HG02678 (cell line): ENCODE measurements at regions not wholly inside any gene's neighbourhood (a gene's known extent, or its start where the extent isn't known, plus 50 kb on each side); places are given as distances from the start of the nearest gene placed in this dataset.

Experiments
- ATAC-seq: cut with Tn5 transposase; IDR thresholded peaks from one replicate; pipeline ENCODE4 v1.9.1; 2021; ENCODE audit warnings: mild to moderate bottlenecking, moderate library complexity; ENCODE audit not compliant: unreplicated experiment

DNA sequence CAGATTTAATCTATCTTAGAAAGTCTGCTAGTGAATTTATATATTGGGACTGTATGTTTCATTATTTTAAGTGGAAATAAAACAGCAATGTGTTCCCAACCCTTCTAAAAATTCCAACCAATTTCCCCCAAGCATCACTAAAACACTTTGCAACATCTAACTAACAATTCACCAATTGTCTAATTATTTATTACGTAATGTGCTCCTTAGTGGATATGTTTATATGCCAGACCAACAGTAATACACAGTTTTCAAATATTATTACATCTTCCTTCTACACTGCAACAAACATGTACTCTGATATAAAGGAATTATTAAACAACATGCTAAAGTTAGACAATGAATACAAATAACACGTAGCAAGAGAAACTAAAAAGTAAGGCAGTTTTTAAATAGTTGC lies 262.6 kb upstream of the THBS1 start:
- ATAC-seq = no peak

DNA sequence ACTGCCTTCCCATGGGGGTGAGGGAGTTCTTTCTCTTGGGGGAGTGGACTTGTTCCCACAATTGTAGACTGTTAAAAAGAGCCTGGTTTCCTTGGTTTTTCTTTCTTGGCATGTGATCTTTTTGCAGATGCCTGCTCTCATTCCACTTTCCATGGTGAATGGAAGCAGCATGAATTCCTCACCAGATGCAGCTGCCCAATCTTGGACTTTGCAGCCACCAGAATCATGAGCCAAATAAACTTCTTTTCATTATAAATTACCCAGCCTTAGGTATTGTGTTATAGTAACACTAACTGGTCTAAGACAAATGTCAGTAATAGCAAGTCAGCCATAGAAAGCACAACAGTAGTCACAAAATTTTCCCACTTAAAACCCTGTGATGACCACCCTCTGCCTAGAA lies 260.5 kb upstream of the THBS1 start:
- ATAC-seq = no peak

DNA sequence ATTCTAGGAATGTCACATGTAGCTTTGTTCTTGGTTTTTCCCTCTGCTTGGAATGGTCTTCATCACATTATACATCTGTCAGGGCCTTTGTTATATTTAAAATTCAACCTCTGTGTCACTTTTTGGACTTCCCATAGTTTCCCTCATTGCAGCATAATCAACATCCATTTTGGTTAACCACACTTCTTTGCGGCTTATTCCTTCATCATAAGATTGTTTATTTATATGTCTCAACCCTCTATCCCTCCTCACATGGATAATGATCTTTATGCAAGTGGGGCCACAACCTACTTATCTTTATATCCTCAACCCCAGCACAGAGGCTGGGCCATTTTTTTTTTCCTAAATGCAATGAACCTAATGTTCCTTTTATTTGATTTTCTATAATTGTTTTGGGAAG lies 260.0 kb upstream of the THBS1 start:
- no peak for ATAC-seq

DNA sequence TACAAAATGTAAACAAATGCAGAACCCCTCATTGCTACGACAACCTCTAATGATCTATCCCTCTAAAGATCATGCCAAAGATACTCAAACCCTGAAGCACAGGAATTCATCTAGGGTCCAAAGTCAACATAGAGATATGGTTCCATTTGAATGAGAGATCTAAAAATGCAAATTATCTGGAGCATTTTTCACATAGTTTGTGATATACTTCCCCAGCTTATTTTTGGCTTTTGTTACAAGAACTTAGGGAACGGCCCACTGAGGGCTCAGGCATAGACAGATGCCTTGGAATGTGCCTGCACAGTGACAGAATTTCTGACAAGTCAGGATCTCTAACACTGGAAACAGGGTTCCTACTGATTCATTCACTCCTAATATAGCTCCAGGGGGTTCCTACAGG lies 258.9 kb upstream of the THBS1 start:
- ATAC-seq = no peak

DNA sequence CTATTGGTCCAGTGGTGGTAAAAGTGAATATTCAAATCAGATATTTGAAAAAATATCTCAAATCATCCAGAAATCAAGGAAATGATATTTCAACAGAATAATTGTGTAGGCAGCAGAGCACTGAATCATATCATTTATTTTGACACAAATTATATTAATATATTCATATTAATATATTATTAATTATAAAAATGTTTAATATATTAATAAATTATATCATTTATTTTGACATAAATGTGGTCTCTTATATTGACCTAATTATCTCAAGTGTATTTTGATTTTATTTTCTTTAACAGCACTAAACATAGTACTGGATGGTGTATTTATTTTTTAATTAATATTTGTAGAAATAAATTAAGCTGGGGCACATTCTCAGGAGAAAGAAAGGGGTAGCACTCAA lies 257.7 kb upstream of the THBS1 start:
- ATAC-seq = no peak

DNA sequence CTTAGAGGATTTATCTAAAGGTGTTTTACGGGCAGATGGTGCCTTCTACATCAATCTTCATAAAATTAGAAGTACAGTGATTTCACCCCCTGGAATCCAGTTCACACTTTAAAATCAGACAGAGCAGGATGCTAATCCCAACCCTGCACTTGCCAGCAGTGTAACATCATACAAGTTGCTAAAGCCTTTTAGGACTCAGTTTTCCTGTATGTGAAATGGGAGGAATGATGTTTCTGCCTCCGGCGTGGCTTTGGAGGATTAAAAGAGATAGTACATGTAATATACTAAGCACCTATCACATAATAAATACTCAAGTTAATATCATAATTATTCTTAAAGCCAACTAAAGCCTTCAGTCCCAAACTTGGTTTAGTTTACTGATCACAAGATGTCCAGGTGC lies 257.2 kb upstream of the THBS1 start:
- ATAC-seq = no peak

DNA sequence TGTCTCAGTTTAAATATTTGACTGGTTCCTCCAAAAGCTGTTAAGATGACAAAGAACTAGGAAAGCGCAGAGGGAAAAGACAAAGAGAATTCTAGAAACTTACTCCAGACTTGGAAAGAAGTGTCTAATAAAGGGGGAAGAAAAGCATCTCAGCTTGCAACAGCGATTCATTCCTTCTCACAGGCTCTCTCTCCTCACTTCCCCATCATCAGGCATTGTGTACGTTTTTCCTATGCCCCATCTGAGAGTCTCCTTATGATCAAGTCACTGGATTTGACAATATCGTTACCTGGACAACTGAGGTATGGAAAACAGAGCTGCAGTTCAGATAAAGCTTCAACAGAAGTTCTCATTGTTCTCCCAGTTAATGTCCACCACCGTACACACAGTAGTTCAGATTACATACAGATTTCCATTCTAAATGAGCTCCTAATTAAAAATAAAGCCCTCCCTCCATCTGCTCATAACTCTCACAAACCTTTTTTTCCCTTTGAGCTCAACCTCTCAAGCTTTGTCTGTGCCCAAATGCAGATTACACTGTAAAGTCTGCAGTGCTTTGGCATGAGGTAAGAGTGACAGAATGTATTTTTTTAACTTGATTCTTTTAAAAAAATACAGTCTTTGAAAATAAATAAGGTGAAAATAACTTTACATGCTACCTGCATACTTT lies 254.4 kb upstream of the THBS1 start:
- ATAC-seq = no peak

DNA sequence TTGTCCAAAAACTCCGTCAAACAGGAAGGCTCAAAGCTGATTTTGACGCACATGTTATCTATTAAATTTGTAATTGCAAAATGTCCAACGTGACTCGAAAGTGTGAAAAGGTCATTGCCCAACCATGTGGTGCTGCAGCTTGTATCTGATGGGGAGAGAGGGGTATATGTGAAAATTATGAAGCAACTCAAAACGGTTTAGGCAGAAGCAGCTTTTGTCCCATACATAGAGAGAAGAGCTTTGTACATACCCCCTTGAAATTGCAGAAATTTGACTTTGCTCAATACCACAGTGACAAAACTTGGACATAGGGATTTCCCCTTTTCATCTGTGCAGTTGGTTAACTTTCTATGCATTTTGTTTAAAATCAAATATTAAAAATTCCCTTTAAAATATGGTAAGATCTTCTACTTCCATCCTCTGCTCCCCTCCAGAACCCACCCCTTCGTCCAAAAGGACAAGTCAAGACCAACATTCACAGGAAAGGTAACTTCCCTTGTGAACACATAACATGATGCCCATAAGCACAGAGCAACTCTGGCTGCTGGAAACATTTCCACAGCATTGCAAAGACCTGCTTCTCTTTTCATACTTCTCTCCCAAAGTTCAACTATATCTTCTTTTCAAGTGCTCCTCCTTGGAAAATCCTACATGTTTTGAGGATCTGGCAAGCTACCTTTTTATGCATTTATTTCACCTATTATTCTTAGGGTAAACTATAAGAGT lies 253.7 kb upstream of the THBS1 start:
- no peak for ATAC-seq

DNA sequence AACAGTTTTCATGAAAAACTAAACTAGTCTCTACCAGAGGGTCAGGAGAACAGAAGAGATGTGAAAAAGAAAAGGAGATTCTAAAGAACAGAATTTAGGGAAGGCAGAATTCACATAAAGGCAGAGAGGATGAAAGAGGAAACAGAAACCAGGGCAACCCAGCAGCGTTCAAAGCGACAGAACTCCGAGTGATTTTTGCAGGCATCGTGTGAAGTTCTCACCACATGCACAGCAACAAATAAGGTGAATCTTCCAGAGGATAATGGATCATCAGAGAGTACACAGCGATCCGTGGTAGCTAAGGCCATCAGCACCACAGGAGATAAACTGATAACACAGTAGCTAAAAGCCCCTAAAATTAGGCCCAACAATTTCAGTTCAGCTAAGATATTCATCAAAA lies 250.8 kb upstream of the THBS1 start:
- no peak for ATAC-seq

DNA sequence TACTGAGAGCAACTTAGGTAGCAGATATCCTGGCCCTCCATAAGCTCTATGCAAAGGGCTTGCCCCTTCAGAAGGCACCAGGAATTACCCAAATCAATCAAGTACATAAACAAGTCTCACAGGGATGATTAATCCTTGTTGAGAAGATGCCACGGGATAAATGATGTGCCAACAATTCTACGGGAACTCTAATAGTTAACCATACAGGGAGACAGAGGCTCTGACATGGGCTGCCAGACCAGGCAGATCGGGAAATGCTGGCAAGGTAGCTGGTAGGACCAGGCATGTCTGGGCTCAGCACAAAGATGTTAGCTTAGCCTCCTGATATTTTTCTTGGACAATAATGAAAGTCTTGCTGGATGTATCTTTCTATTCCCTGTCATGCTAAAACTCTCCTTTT lies 249.3 kb upstream of the THBS1 start:
- no peak for ATAC-seq

DNA sequence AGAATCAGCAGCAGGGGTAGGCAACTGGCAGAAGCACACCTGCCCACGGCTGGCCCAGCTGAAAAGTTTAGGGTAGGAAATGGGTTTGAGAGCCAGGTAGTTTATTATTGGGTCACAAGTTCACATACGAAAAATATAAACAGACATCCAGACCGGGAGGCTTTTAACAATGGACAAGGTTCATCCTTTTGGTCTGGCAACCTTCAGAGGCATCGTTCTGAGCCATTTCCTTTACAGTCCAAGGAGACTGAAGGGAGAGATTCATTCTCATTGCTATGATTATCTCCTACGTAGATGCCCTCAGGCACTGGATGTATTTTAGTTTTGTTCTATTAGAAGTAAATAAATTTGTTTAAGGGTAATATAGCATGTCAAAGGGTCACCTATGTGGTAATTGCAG lies 248.0 kb upstream of the THBS1 start:
- no peak for ATAC-seq

DNA sequence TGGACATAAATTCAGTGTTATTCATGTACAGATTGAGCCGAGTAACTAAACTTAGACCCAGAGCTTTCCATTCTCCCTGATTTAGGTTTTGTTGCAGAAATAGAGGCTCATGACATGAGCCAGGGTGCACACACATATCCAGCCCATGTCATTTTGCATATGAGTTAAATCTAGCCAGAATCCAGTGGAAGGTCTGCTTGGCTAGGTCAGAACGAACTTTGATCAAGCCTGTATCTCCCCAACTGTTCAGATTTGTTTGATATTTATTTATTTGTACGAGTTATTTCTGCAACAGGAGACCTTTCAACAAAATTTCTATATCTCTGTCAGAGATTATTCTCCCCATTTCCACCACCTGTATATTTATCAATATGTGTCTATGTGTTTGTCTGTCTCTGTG lies 247.5 kb upstream of the THBS1 start:
- ATAC-seq = no peak

DNA sequence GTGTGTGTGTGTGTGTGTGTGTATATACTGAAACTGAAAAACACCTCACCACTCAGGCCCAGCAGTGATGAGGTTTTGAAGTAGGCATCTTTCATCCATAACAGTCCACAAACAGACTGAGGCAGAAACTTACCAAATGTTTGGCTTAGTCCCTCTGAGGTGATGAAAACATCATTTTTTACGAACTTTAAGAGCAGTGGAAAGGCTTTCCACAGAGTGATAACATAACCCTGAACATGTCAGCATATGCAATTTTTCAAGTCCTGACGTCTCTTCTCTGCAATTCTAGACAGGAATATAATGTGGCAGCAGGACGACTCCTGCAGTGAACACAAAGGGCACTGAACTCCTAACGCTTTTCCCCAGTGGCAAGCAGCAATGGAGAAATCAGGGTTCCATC lies 247.0 kb upstream of the THBS1 start:
- ATAC-seq = no peak

DNA sequence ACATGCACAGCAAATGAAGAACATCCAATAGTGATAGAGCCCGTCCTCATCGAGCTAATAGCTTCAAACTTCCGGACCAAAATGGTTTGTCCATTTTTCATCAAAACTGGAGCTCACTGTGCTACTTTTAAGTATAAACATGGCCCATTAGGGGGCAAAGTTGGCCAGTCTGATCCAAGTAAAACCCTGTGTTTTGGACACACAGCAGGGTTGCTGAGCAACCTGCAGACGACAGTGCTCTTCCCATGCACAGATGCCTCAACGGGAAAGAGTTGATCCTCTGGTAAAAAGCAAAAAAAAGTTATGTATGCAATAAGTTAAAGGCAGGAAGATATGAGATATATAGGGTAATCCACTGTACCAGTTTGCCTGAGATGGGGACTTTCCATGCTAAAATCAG lies 244.0 kb upstream of the THBS1 start:
- ATAC-seq = no peak

DNA sequence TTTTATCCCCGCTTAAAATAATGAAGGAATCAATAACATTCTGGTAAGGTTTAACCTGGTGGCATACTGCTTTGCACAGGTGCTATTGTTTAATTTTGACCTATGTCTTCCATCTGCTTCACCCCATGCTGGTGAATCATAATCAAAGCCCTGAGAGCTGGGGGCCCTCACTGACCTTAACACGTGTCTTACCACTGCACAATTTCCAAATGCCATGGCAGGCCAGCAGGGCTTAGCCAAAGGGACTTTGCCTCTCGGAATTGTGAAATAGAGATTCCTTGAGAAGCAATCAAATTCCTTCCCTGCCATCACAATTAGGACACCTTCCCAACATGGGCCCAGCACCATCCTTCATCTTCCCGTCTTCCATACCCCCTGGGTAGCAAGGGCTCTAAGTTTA lies 242.6 kb upstream of the THBS1 start:
- no peak for ATAC-seq

DNA sequence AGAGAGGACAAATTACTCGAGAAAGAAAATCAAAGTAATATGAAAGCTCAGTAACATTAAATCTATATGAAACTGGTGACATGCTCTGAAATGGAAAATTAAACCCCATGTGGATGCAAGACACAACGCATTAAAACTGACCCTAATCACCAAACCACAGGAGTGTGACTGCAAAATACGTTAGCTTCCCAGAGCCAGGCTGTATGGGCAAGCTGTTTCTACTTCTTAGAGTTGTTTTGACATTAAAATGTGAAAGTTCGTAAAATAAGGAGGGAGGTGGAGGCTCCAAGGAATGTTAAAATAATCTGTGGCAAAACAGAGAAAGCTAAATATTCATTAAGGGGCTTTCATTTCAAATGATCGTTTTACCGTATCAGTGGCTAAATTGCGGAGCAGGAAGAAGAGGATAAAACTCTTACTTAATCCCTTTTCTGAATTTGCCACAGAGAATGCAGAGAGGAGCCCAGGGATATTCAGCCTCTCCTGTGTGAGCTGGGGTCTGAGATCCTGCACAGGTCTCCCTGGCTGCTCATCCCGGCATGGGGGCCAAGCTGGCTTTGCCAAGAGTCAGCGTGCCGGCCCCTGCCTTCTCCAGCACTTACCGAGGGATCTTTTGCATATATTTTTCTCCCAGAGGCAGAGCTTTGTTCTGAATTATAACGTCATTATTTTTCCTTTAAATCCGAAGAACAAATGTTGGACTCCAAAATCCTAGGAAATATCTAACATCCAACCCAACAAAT lies 239.8 kb upstream of the THBS1 start:
- no peak for ATAC-seq

DNA sequence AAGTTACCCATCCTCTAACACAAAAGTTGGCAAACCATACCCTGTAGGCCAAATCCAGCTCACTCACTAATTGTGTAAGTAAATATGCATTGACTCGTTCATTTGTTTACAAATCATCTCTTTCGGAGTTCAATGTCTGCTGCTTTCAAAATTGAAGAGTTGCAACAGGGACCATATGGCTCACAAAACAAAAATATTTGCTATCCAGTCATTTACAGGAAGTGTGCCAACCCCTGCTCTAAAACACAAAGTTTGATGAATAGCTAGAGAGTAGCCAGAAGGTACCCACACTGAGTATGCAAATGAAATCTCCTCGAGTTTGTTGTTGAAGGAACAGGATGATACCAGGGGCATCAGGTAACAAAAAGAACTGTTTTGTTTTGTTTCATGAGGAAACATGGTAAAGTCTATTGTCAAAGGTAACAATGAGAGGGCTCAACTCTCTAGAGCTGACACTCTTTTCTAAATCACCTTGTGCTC lies 236.2 kb upstream of the THBS1 start:
- ATAC-seq = no peak

DNA sequence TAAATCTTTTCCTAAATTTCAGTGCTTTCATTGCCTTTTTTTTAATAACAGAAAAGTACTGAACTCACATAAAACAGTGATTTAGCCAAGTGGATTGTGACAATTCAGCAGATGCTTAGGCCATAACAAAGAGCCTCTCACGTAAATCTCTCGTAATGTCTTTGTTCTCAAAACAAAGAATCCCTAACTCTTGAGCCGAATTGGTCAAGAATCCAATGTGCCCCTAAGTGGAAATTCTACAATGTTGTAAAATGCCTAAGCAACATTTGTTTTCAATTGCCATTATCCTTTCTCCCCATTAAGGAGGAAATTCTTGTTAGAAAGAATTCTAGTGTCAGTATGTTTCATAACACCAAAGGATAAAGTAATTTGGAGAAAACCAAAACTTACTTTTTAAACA lies 235.7 kb upstream of the THBS1 start:
- ATAC-seq = no peak

DNA sequence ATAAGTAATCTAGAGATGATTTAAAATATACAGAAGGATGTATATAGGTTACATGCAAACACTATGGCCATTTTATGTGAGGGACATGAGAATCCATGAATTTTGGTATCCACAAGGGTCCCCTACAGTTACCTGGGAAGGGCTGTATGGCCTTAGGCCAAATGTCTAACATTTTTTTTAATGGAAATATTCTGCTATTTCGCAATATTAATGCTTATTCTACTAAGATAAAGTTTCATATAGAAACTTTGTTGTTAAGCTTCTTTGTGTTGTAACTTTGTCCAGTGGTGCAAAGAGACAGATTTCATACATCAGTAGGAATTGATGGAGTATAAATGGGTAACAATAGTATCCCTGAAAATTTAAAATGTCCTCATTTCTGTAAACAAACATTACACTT lies 233.4 kb upstream of the THBS1 start:
- ATAC-seq = no peak

DNA sequence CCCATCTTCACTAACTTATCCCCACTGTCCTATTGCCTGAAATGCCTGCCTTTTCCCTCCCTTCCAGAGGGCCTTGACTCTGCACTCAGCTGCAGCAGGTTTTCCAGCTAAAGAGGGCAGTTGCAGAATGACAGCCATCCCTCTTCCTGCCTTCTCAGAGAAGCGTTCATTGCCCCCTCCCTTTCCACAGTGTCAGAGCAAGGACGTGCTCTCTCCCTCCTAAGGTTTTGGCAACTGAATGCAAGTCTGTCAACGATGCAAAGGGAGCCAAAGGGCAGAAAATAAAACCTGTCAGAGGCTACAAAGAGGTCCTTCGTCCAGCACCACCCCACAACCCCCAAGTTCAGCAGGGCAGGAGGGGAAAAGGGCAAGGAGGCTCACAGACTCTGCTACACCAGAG lies 230.1 kb upstream of the THBS1 start:
- ATAC-seq = no peak

DNA sequence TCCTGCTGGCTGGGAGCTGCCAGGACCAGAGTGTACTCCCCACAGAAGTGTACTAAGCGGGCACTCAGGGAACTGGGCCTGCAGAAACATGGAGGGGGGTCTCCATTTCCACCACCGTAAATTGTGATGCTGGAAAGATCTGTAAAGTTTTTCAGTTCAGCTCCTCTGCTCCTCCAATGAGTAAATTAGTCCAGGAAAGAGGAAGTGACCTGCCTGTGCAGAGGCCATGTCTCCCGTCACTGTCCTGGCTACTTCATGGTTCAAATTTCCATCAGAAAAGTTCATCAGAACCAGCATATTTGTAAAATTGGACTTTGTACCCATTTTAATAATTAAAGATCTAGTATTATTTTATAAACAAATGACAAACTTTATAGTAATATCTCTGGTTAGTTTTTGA lies 226.7 kb upstream of the THBS1 start:
- no peak for ATAC-seq
